ENCODE measurements at regions not wholly inside any gene's neighbourhood (a gene's known extent, or its start where the extent isn't known, plus 50 kb on each side); places are given as distances from the start of the nearest gene placed in this dataset.

GRCh38 chr18:24811950-24812681 lies 351.7 kb downstream of the HRH4 start:
- TF ChIP-seq CTCF (IDR thresholded peaks at IDR 0.05) (no peak), POLR2A (IDR thresholded peaks at IDR 0.05) (no peak)

All from uterus (tissue), 2 donors.